T-cell (primary cell): ENCODE measurements at regions not wholly inside any gene's neighbourhood (a gene's known extent, or its start where the extent isn't known, plus 50 kb on each side); places are given as distances from the start of the nearest gene placed in this dataset.

Experiments used
- ATAC-seq, 4 experiments: fragments of 200-7000 bp in 3 of 4; fragments of 150-1000 bp in 1 of 4; cut with Tn5 transposase; replicated peaks in 1 of 4; 1 replicate in 3 of 4; 2 replicates in 1 of 4; pipeline ENCODE4 v1.10.0; 2021; ENCODE audit warnings: moderate library complexity in 3 of 4, mild to moderate bottlenecking in 2 of 4, moderate number of reproducible peaks in 1 of 4
- CTCF ChIA-PET, 2 donors: fragments of 300-600 bp; sonication (Branson Sonifier 250); formaldehyde crosslinking; loops; one replicate each; lab custom pipeline; 2022; ENCODE audit warnings: antibody characterized with exemption in 2 of 2; lab: Charles Lee
- POLR2A ChIA-PET, 2 donors: fragments of 300-600 bp; sonication (Branson Sonifier 250); formaldehyde crosslinking; loops; one replicate each; lab custom pipeline; 2022; ENCODE audit warnings: antibody characterized with exemption in 2 of 2; lab: Charles Lee
- DNase-seq, 35 experiments: peaks; one replicate each; pipeline versions ENCODE4 v3.0.0 to v3.0.0-alpha.2; 2013 to 2023
- H3K27ac ChIP-seq: one replicate; pipeline ENCODE4 v1.5.1; 2013; ENCODE audit warnings: low read length
- H3K27me3 ChIP-seq, 2 experiments: replicated peaks in 1 of 2; 1 replicate in 1 of 2; 2 replicates in 1 of 2; pipeline versions ENCODE4 v1.6.1 to v1.7.0; 2013; ENCODE audit warnings: low read length in 1 of 2, mixed read lengths in 1 of 2; ENCODE audit not compliant: control insufficient read depth in 2 of 2, insufficient read depth in 2 of 2; ENCODE audit errors: extremely low read depth in 1 of 2
- H3K36me3 ChIP-seq, 2 donors: 1 replicate in 1 of 2; 2 replicates in 1 of 2; pipeline versions ENCODE4 v1.6.1 to v1.7.0; 2013; ENCODE audit warnings: low read length in 1 of 2; ENCODE audit not compliant: control insufficient read depth in 2 of 2, insufficient read depth in 1 of 2; ENCODE audit errors: extremely low read depth in 1 of 2
- H3K4me1 ChIP-seq, 2 experiments: 1 replicate in 1 of 2; 2 replicates in 1 of 2; pipeline versions ENCODE4 v1.6.1 to v1.7.0; 2013; ENCODE audit warnings: low read length in 2 of 2, mixed read lengths in 1 of 2; ENCODE audit not compliant: insufficient read depth in 2 of 2, control insufficient read depth in 1 of 2; ENCODE audit errors: extremely low read depth in 1 of 2
- H3K4me3 ChIP-seq, 2 donors: 1 replicate in 1 of 2; 2 replicates in 1 of 2; pipeline versions ENCODE4 v1.5.1 to v1.7.0; 2013; ENCODE audit warnings: mild to moderate bottlenecking in 2 of 2, low read length in 1 of 2, moderate library complexity in 1 of 2; ENCODE audit not compliant: control insufficient read depth in 1 of 2; ENCODE audit errors: extremely low read depth in 1 of 2
- H3K9me3 ChIP-seq: 2 replicates; pipeline ENCODE4 v1.7.0; 2013
- H3K27ac Mint-ChIP-seq, 2 donors: one replicate each; pipeline ENCODE4 v1.8.0; 2020 to 2021; ENCODE audit warnings: mild to moderate bottlenecking in 2 of 2, mixed read lengths in 2 of 2
- H3K27me3 Mint-ChIP-seq, 2 donors: one replicate each; pipeline ENCODE4 v1.8.0; 2021 to 2022; ENCODE audit warnings: mixed read lengths in 2 of 2
- H3K36me3 Mint-ChIP-seq: one replicate; pipeline ENCODE4 v1.8.0; 2021; ENCODE audit warnings: mixed read lengths
- H3K4me1 Mint-ChIP-seq, 3 donors: one replicate each; pipeline ENCODE4 v1.8.0; 2020 to 2022; ENCODE audit warnings: mixed read lengths in 3 of 3, mild to moderate bottlenecking in 1 of 3
- H3K4me3 Mint-ChIP-seq, 3 donors: one replicate each; pipeline ENCODE4 v1.8.0; 2020 to 2022; ENCODE audit warnings: mild to moderate bottlenecking in 3 of 3, mixed read lengths in 3 of 3, moderate library complexity in 3 of 3
- H3K9me3 Mint-ChIP-seq, 3 donors: one replicate each; pipeline ENCODE4 v1.8.0; 2020 to 2022; ENCODE audit warnings: mixed read lengths in 3 of 3
- WGBS: methylation state at CpG from one replicate; pipeline ENCODE4 v1.1.5; 2013; ENCODE audit warnings: missing lambda C conversion rate; ENCODE audit not compliant: insufficient coverage; 5-methylcytosine and 5-hydroxymethylcytosine counted together

DNA sequence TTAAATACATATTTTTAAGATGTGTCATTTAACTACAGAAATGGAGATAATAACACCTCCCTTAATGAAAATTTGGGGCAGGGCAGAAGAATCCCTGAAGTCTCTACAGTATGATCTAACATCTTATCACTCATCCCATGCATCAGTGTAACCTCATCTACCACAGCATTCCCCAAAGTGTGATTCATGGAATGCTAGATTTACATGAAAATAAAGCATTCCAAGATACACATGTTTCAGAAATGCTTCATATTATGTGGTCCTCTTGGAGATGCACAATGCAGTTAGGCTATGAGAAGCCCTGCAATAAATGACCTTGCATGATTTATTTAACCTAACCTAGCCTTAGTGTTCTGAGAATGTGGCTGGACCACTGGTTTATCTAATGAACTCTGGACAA lies 166.9 kb upstream of the SYT6 start:
- H3K9me3 Mint-ChIP-seq = no peaks in the 10 kb centered on the region
- H3K27ac ChIP-seq = no peak overlapping the region
- no peak for ATAC-seq
- no peak overlapping the region for H3K4me3 ChIP-seq
- H3K27ac Mint-ChIP-seq = no peak overlapping the region
- no peaks in the 10 kb centered on the region for H3K27me3 ChIP-seq
- no peak for DNase-seq
- no peaks in the 10 kb centered on the region for H3K9me3 ChIP-seq
- H3K36me3 Mint-ChIP-seq = no peaks in the 10 kb centered on the region
- no peaks in the 10 kb centered on the region for H3K27me3 Mint-ChIP-seq
- peaks cover 5 to 25% (median 9%) of the 10 kb centered on the region in 3 donors for H3K4me1 Mint-ChIP-seq
- CTCF ChIA-PET = no interaction called here
- no peak overlapping the region for H3K4me3 Mint-ChIP-seq
- POLR2A ChIA-PET = no interaction called here
- H3K4me1 ChIP-seq = peaks cover 0 to 8% of the 10 kb centered on the region in 2 experiments
- no peaks in the 10 kb centered on the region for H3K36me3 ChIP-seq

DNA sequence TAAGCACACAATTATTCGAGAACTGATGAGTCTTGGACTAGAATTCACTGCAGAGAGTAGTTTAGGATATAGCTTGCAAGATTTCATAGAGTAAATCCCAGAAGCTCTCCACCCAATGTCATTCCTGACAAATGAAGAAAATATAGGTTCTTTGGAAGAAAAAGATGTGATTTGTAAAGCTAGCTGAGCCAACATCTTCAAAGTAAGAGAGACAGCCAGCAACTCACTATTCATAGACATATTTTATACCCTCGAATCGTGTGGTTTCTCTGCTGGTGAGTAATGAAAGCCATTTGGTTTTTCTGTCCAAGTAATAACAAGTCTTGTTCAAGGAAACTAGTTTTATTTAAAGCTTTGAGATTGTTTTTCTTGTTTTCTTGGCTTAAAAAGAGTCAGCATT lies 165.7 kb upstream of the SYT6 start:
- no peak overlapping the region for H3K4me3 ChIP-seq
- Mint-ChIP-seq H3K9me3 (no peaks in the 10 kb centered on the region), H3K27ac (no peak overlapping the region), H3K36me3 (no peaks in the 10 kb centered on the region), H3K4me3 (no peak overlapping the region), H3K4me1 (peaks cover 5 to 20% (median 7%) of the 10 kb centered on the region in 3 donors), H3K27me3 (no peaks in the 10 kb centered on the region)
- DNase-seq = no peak
- no peak for ATAC-seq
- no peak overlapping the region for H3K27ac ChIP-seq
- peaks cover 0 to 8% of the 10 kb centered on the region in 2 experiments for H3K4me1 ChIP-seq
- ChIA-PET CTCF (interaction anchor here in 1 of 2 donors (0.8 kb wide), 1 partner anchor 27 kb away, joined by 3 read pairs; no protein-coding TSS in a partner anchor), POLR2A (no interaction called here)
- H3K27me3 ChIP-seq = no peaks in the 10 kb centered on the region
- H3K9me3 ChIP-seq = no peaks in the 10 kb centered on the region
- WGBS = no CpG with 5 or more reads among the region's 3 CpGs
- no peaks in the 10 kb centered on the region for H3K36me3 ChIP-seq

DNA sequence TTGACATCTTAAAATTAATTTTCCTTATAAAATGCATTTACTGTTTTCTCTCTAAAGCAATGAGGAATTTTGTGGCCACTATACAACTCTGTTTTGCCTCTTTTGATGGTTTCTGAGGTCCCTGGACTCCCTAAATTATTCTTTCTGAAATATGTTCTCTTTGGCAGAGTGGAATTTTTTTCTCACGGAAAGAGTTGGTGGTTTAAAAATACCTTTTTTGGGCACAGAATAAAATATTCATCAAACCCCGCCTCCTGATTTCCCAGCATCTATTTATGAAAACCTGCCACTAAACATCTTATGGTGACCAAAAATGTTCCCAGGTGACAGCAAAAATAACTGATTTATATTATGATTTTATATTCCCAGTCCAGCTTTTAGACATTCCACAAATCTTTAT lies 165.3 kb upstream of the SYT6 start:
- no peak overlapping the region for H3K27ac ChIP-seq
- no CpG with 5 or more reads among the region's 2 CpGs for WGBS
- CTCF ChIA-PET = interaction anchor here (0.6 to 1.3 kb wide), 3 partner anchors 23 to 397 kb away, joined by 3 to 10 read pairs (median 3); no protein-coding TSS in a partner anchor

DNA sequence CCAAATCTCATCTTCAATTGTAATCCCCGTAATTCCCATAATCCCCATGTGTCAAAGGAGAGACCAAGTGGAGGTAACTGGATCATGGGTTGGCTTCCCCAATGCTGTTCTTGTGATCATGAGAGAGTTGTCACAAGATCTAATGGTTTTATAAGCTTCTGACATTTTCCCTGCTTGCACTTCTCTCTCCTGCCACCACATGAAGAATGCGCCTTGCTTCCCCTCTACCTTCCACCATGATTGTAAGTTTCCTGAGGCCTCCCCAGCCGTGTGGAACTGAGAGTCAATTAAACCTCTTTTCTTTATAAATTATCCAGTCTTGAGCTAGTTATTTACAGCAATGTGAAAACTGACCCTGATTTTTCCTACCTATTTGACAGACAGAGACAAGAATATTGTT lies 162.5 kb upstream of the SYT6 start:
- Histone ChIP-seq H3K9me3 (no peaks in the 10 kb centered on the region), H3K4me1 (no peaks in the 10 kb centered on the region), H3K36me3 (no peaks in the 10 kb centered on the region), H3K4me3 (no peak overlapping the region), H3K27ac (no peak overlapping the region), H3K27me3 (no peaks in the 10 kb centered on the region)
- no peak for DNase-seq
- peaks cover 3% of the 10 kb centered on the region for H3K36me3 Mint-ChIP-seq
- no peak overlapping the region for H3K4me3 Mint-ChIP-seq
- no peaks in the 10 kb centered on the region for H3K27me3 Mint-ChIP-seq
- WGBS = 78% methylated on average over 2 of the region's 3 CpGs
- H3K27ac Mint-ChIP-seq = no peak overlapping the region
- ATAC-seq = no peak
- ChIA-PET CTCF (interaction anchor here in 1 of 2 donors (1.2 kb wide), 1 partner anchor 33 kb away, joined by 6 read pairs; no protein-coding TSS in a partner anchor), POLR2A (no interaction called here)
- H3K9me3 Mint-ChIP-seq = peaks cover 2 to 9% (median 9%) of the 10 kb centered on the region in 3 donors
- H3K4me1 Mint-ChIP-seq = no peaks in the 10 kb centered on the region

More for the DNA sequence above, 165.3 kb upstream of the SYT6 start:
- H3K4me3 Mint-ChIP-seq = no peak overlapping the region
- no peaks in the 10 kb centered on the region for H3K9me3 Mint-ChIP-seq
- no peak for DNase-seq
- no peak for ATAC-seq
- H3K27me3 Mint-ChIP-seq = no peaks in the 10 kb centered on the region
- Histone ChIP-seq H3K27me3 (no peaks in the 10 kb centered on the region), H3K4me3 (no peak overlapping the region), H3K4me1 (peaks cover 0 to 4% of the 10 kb centered on the region in 2 experiments), H3K36me3 (no peaks in the 10 kb centered on the region), H3K9me3 (no peaks in the 10 kb centered on the region)
- no peaks in the 10 kb centered on the region for H3K36me3 Mint-ChIP-seq
- no peak overlapping the region for H3K27ac Mint-ChIP-seq
- H3K4me1 Mint-ChIP-seq = peaks cover 5 to 15% (median 7%) of the 10 kb centered on the region in 3 donors
- POLR2A ChIA-PET = interaction anchor here in 1 of 2 donors (0.6 kb wide), 1 partner anchor 274 kb away, joined by 3 read pairs; no protein-coding TSS in a partner anchor

DNA sequence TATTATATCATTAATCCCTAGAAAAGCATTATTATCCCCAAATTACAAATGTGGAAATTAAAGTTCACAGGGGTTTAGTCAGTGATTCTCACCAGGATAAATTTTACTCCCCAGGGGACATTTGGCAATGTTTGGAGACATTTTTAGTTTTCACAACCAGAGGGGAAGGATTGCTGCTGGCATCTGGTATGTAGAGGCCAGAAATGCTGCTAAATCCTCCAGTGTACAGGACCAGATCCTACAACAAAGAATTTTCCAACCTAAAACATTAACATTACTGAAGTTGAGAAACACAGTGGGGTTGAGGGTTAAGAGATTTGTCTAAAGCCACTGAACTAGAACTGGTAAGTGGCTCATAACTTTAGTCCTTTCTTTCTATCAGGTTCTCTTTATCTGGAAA lies 162.0 kb upstream of the SYT6 start:
- no peaks in the 10 kb centered on the region for H3K27me3 Mint-ChIP-seq
- no peak overlapping the region for H3K27ac ChIP-seq
- H3K27ac Mint-ChIP-seq = no peak overlapping the region
- ATAC-seq (no peak), DNase-seq (no peak)
- no peaks in the 10 kb centered on the region for H3K9me3 ChIP-seq
- H3K36me3 ChIP-seq = no peaks in the 10 kb centered on the region
- CTCF ChIA-PET = no interaction called here
- peaks cover 4 to 10% (median 10%) of the 10 kb centered on the region in 3 donors for H3K9me3 Mint-ChIP-seq
- no peak overlapping the region for H3K4me3 ChIP-seq
- POLR2A ChIA-PET = no interaction called here
- H3K4me1 Mint-ChIP-seq = no peaks in the 10 kb centered on the region
- H3K36me3 Mint-ChIP-seq = peaks cover 3% of the 10 kb centered on the region
- H3K27me3 ChIP-seq = no peaks in the 10 kb centered on the region
- no peaks in the 10 kb centered on the region for H3K4me1 ChIP-seq
- H3K4me3 Mint-ChIP-seq = no peak overlapping the region

DNA sequence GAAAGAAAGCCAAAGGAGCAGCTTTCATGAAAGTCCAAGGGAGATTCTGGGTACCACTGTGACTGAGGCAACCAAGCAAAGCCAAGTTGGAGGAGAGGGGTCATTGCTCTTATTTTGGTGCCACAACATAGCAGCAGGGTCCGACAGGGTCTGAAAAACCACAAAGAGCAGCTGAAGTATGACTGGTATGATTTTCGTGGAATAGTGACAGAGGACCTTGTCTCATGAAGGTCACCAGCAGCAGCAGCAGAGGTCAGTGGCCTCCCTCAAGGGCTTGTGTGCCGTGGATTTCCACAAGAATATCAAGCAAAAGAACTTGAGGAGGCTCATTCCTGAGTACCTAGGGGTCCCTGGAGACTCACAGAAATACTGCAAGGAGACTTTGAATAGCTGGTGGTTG lies 160.9 kb upstream of the SYT6 start:
- Mint-ChIP-seq H3K36me3 (peaks cover 3% of the 10 kb centered on the region), H3K4me3 (no peak overlapping the region), H3K27ac (no peak overlapping the region), H3K4me1 (no peaks in the 10 kb centered on the region), H3K27me3 (no peaks in the 10 kb centered on the region), H3K9me3 (peaks cover 4 to 10% (median 10%) of the 10 kb centered on the region in 3 donors)
- no peak for ATAC-seq
- DNase-seq = no peak
- no peaks in the 10 kb centered on the region for H3K4me1 ChIP-seq
- H3K27ac ChIP-seq = no peak overlapping the region
- H3K36me3 ChIP-seq = no peaks in the 10 kb centered on the region
- 85% methylated on average over 2 of the region's 3 CpGs for WGBS
- H3K27me3 ChIP-seq = no peaks in the 10 kb centered on the region
- ChIA-PET CTCF (no interaction called here), POLR2A (interaction anchor here in 1 of 2 donors (0.6 kb wide), 1 partner anchor 547 kb away, joined by 3 read pairs; no protein-coding TSS in a partner anchor)
- no peaks in the 10 kb centered on the region for H3K9me3 ChIP-seq
- H3K4me3 ChIP-seq = no peak overlapping the region

DNA sequence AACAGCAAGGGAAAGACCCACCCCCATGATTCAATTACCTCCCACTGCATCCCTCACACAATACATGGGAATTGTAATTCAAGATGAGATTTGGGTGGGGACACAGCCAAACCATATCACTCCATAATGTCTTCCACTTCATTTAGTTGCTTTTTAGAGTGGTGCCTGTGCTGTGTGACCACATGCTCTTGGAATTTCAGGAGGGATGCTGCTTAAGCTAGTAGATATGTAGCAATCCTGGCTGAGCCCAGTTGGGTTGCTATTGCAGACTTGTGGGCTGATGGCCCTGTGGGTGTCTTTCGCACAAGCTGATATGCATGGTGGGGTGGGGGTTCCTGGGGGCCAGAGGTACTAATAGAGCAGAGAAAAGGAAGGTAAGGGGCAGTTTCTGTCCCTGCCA lies 160.4 kb upstream of the SYT6 start:
- no peaks in the 10 kb centered on the region for H3K9me3 ChIP-seq
- 90% methylated on average over 1 of the region's 1 CpG for WGBS
- H3K4me3 ChIP-seq = no peak overlapping the region
- no peak overlapping the region for H3K4me3 Mint-ChIP-seq
- peaks cover 3% of the 10 kb centered on the region for H3K36me3 Mint-ChIP-seq
- ChIA-PET POLR2A (no interaction called here), CTCF (no interaction called here)
- H3K4me1 ChIP-seq = no peaks in the 10 kb centered on the region
- no peak overlapping the region for H3K27ac Mint-ChIP-seq
- no peaks in the 10 kb centered on the region for H3K36me3 ChIP-seq
- ATAC-seq (no peak), DNase-seq (no peak)
- H3K4me1 Mint-ChIP-seq = no peaks in the 10 kb centered on the region
- H3K9me3 Mint-ChIP-seq = peaks cover 4 to 10% (median 10%) of the 10 kb centered on the region in 3 donors
- H3K27ac ChIP-seq = no peak overlapping the region
- no peaks in the 10 kb centered on the region for H3K27me3 ChIP-seq
- no peaks in the 10 kb centered on the region for H3K27me3 Mint-ChIP-seq
